HG02623 (cell line): ENCODE measurements at regions not wholly inside any gene's neighbourhood (a gene's known extent, or its start where the extent isn't known, plus 50 kb on each side); places are given as distances from the start of the nearest gene placed in this dataset.
A peak's percentile ranks its signal among the peaks of the same experiment; 100 is the strongest.

Experiments used
- ATAC-seq: cut with Tn5 transposase; IDR thresholded peaks from one replicate; pipeline ENCODE4 v1.9.1; 2021; ENCODE audit warnings: moderate library complexity; ENCODE audit not compliant: unreplicated experiment

DNA sequence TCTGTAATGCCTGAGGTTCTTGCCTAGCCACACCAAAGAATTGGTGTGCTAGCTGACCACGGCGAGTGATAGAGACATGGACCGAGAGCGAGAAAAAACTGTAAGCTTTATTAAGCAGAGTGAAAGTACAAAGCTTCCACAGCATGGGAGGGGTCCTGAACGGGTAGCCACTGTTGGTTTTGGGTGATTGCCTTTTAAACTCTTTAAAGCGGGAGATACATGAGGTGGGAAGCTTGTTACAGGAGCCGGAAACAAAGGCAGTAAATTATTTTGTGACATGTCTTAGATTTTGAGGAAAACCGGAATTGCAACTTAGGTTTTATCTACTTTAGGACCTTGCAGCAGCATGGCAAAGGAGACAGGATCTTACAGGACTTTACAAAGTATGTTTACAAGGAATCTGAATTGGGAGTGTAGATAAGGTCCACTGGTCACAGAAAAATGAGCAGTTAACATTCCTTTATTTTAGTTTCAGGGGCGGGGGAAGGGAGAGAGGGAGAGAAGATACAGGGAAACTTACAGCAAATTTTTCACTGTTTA is 252.7 kb upstream of the MBL2 start:
- ATAC-seq: no peak

DNA sequence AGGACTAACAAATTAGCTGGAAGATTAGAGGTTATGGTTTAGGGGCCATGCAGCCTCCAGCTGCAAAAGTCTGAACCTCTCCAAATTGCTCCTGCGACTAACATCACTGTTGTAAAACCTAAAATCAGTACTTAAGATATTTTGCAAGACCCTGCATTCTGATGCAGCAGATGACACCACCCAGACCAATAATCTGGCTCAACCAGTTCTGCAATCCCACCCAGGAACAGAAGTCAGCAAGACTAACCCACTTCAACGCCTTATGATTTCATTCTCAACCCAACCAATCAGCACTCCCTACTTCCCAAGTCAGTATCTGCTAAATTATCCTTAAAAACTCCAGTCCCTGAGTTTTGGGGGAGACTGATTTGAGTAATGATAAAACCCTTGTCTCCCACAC is 250.8 kb upstream of the MBL2 start:
- no peak for ATAC-seq

DNA sequence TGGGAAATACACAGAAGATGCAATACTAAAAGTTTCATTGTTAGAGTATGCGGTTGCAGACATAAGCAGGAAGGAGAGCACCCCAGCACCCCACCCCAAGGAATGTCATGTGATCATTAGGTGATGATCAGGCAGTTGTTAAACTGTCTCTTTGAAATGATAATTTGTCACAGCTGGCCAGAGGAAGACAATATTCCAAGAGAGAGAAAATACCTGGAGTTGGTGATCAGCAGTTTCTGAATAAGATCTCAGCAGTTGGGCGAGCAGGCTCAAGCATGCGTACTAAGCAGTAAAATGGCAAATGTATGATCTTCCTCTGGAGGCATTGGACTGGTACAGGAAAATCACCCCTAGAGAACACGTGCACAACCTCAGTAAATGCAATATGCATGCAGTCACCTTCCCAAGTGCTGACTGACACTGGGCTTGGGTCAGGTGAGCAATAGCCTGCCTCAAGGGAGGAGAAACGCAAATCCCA is 250.1 kb upstream of the MBL2 start:
- ATAC-seq: no peak

DNA sequence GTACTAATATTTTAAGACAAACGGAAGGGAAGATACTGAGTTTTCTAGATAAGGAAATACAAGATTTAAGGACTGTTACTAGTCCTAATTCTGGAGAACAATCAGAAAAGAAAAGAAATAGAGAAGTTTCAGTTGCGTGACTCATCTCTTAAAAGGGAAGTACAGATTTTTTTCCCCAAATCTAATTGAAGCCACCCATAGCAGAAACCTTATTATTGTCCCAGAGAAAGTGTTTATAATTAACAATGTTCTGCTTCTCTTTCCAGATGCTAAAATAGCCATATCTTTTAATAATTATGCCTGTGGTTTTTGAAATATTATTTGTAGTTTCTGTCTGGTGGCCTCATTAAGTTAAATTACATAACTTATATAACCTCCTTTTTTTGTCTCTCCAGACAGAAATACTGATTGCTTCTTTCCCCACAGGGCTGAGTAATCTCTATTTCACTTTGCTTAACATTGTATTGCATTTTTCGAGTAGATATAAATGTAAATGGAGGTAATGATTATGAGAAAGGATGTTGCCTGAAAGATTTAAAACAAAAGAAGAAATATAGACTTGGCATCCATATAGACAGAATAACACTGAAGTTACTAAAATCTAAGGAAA is 240.7 kb upstream of the MBL2 start:
- ATAC-seq: peak; percentile 57

DNA sequence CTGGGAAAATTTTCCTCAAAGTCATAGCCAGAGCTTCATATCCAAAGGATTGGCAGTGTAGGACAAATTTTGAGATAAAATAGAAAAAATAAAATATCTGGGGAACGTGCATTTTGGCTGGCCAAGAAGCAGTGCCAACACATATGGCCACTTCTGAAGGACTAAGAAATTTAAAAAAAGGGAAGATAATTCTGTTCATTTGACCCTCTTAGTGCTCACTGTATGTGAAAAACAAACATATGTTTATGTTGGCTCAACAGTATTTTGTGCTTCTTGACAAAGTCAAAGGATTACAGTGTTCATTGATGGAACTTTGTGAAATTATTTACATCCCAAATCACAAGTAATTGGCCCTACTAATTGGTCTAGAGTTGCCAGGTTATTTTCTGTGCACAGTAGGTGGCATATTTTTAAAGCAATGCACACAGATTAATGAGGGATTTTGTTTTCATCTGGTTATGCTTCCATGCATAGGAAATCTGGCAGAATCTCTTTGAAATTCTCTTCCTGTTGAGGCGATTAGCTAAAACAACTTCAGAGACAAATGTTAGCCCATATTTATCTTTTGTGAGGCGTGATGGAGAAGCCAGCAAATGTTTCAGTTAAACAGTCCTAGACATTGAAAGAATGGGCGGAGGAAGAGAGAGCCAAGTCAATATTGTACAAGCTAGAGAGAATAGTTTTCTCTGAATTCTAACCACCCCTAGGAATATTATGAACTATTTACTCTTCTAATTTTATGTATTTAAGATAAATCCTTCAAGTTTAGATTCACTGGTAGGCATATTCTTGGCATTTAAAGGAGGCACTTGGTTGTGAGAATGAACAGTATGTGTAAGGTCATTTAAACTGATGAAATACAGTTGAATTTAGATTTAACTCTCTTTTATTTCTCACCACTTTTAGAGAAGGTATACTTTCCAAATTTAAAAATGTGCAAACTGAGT is 237.7 kb upstream of the MBL2 start:
- no peak for ATAC-seq

DNA sequence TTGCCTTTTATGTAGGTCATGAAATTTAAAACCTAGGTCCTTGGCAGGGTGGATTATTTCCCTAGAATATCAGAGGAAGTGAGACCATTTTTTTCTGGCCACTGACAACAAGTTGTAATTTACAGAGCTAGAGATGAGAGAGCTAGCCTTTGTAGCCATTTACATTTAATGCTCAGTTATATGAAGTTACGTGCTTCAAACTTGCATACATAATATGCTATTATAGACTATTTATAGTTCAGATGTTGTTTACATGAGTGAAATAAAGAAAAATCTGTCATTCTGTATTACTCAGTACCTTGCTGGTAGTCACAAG is 234.9 kb upstream of the MBL2 start:
- no peak for ATAC-seq

DNA sequence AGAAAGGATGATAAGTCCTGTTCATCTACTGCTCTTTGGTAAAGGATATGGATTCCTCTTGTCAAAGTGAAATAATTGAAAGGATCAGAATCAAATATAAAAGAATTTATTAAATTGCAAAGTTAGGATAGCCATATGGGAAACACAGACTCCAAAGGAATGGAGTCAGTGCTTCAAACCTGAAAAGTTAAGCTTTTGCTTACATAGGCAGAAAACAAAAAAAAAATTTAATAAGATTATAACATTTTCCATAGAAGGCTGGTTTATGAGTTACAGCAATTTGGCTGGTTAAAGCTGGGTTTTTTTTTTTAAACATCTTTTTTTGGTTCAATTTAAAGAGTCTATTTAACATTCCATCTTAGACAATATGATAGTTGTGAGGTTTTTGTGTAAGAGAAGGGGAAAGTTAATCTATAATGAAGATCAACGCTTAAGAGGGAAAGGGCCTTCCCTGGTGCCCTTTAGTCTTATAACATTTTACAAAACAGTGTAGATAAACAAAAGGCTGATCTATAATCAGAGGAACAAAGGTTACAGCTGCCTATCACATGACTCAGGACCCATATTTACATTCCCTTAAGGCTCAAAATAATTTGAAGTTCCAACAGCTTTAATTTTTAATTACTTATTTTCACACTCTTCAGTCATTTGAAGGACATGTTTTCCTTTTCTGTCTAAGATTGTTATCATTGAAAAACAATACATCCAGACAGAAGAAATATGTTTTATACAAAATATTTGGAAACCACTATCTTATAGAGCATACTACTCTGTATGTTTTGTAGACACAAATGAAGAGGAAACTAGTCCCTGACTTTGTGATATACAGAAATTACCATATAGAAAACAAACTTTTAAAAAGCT is 234.3 kb upstream of the MBL2 start:
- no peak for ATAC-seq

DNA sequence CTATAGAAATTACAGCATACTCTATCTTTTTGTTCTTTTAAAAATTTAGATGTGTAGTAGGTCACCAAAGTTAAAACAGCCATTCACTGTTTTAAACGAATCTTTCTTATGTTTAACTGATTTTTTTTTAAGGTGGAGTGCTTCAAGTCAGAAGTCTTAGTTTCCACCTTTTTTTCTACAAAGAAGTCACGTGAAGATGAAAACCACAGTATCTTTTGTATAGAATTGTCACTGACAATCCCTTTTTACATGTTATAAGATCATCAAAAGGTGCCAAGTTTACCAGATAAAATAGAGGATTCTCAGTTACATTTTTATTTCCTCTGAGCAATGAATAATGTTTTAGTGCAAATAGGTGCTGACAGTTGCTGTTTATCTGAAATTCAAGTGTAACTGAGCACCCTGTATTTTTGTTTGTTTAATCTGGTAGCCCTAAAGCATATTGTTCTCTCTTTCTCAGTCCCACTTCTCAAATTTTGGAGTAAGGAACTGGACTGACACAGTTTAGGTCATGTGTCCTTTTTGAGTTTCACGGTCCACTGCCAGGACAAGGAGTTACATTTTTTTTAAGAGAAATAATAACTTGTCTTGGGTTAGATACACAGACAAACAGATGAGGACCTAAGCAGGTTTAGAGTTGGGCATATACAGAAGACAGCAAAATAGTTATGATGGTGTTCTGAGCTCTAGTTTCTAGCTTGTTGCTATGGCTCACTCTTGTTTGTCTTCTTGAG is 233.2 kb upstream of the MBL2 start:
- ATAC-seq: no peak

DNA sequence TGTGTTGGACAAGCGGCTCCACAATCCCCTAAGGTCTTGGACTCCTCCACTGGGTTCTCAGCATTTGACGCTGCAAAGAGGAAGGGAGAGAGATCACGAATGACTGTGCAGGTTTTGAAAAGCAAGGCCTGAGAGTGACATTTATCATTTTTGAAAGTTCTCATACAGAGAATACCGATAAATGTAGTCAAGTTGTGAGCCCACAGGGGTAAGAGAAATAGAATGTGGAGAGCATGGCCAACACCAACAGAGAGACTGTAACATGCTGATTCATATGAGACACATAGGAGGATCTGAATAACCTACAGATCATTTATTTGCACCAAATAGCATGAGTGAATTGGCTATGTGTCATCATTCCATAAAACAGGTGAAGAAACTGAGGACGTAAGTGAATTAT is 230.5 kb upstream of the MBL2 start:
- no peak for ATAC-seq

DNA sequence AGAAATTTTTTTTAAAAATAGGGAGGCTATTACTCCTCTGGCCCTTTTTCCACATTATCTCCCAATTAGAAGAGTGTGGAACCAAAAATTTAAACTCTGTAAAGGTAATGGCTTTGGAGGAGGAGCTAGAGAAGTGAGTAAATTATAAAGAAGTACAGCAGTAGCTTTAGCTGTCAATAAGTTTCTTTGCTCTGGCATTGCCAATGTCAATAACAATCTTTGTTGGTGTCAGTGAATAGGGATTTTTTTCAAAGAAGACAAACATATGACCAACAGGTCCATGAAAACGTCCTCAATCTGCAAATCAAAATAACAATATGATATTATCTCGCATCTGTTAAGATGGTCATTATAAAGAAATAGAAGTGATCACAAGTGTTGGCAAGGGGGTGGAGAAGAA is 227.1 kb upstream of the MBL2 start:
- no peak for ATAC-seq

DNA sequence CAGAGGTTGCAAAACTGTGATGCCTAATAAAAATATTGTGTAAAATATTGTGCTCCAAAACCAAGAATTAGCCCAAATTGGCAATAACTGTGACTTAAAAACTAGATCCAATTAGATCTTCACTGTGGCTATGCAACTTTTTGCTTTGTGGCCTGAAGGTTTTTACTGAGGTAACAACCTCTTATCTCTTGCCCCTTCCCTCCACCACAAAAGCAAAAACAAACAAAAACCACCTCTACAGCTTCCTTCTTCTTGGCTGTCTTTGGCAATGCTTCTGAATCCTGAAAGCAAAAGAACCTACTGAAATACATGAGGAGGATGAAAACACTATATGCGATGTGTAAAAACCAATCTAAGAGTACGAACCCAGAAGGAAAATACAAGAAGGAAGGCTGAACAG is 226.7 kb upstream of the MBL2 start:
- ATAC-seq: no peak

DNA sequence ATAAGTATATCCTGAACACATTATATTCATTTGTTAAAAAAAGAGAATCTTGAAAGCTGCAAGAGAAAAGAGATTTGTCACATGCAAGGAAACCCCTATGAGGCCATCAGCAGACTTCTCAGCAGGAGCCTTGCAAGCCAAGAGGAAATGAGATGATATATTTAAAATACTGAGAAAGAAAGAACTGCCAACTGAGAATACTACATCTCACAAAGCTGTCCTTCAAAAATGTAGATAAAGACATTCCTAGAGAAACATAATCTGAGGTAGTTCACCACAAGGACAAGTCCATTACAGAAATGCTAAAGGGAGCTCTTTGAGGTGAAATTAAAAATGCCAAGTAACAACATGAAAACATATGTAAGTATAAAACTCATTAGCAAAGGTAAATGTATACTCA is 224.4 kb upstream of the MBL2 start:
- no peak for ATAC-seq

DNA sequence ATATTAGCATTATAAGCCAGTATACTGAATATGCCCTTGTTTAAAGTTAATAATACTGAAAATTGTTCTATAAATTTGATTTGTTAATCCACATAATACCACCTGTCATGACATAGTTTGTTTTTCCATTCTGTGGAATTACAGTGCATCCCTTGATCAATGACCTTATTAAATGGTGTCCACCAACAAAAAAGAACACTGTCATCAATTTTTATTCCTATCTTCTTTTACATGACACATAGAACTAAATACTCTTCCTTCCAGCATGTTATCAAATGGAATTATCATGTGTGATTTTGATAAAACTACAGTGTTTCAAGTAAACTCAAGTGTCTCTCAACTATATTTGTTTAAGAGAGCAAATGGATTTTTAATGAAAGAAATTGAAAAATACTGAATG is 221.8 kb upstream of the MBL2 start:
- no peak for ATAC-seq

DNA sequence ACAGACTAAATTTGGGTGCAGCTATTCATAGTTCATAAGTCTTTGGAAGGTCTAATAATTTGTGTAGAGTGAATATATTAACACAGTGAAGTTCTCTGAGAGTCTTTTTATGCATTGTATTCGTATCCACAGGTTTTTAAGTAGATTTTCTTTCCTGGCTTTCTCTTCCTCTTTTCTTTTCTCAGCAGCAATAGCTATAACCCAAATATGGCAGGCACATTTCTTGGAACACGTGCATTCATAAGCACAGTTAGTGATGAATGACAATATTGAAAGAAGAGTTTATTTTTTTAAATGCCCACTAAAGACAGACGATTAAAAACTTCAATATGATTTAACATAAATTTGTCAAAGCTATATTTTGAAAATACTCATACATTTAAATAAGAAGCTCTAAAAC is 220.5 kb upstream of the MBL2 start:
- no peak for ATAC-seq

DNA sequence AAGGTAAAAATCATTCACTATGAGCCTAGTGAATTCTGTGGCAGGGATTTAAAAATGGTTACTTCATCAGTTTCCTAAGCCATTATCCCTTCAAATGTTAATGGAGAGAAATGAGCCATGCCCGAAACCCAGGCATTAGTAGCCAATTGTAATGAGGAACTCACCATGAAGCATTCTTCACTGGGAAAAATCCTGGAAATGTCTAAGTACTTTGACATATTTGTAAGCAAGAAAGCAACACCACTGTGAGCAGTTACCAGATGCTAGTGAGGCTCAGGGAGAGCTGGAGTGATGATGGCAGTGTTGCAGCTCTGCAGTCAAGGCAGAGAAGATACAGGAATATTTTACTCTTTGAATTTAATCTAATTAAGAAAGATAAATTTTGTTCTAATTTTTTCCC is 220.0 kb upstream of the MBL2 start:
- ATAC-seq: no peak

DNA sequence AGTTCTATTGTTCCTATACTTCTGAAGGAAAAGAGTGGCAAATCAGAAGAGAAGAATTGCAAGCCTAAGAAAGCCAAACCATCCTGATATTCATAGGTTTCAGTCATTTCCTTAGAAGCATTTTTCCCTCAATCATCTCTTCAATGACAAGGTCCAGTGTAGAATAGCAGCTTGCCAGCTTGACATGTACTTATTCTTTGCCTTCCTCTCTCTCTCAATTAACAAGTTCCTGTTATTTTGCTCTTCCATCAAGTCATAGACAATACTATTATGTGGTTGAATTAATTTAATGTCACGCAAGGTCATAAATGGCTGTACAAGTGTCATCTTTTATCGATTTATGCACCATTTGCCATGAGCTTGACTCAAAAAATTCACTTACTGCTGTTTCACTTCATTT is 216.3 kb upstream of the MBL2 start:
- ATAC-seq: no peak

DNA sequence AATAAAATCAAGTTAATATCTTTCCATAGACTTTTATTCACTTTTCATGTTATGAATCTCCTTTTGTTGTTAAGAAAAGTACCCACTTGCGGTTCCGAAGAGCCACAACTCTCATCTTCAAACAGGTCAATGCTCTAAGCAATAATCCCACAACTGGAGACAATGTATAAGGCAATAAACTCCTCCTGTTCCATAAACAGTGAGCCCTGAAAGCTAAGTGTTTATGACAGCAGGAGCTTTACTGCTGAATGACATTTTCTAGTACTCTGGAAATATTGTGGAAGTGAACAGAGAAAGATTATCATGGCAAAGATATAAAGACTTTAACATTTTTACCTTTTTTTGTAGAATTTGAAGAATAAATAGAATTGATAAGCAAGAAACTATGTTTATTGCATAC is 213.5 kb upstream of the MBL2 start:
- no peak for ATAC-seq

DNA sequence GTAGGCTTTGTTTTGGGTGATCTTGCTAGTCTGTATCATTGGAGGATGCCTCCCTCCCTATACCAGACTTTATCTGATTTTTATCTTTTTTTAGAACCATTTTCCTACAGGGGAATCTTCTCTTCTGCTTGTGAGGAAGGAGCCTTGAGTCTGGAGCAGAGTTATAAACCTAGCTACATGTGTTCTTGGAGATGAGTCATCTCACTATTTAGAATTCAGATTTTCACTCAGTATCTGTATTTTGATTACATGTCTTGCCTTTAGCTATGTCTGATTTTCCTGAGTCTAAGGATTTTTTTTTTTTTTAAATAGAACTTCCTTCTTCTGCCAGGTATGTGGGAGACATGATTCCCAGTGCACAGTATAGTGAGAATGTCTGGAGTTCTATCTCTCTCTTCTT is 211.6 kb upstream of the MBL2 start:
- no peak for ATAC-seq

DNA sequence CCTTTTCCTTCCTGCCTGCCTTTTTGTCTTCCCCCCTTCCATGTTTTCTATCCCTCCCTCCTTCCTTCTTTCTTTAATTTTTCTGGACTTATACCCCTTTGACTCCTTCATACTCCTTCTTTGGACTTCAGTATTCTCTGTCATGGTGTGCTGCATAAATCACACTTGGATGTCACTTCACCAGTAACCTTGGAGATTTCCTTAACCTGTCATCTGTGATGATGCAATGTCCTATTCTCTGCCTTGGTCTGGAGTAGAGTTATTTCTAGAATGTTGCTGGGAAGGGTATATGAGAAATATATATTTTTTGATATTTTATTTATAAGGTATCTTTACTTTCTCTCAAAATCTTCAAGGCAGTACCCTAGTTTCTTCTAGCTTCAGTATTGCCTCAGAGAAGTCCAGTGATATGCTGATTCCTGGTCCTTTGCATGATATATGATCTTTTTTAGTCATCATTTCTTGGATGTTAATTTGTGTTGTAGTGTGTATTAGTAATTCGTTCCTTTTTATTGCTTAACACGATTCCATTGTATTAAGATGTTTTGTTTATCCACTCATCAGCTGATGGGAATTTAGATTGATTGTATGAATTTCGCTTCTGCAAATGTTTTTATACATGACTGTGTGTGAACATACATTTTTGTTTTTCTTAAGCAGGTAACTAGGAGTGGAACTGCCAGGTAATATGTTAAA is 206.9 kb upstream of the MBL2 start:
- no peak for ATAC-seq

DNA sequence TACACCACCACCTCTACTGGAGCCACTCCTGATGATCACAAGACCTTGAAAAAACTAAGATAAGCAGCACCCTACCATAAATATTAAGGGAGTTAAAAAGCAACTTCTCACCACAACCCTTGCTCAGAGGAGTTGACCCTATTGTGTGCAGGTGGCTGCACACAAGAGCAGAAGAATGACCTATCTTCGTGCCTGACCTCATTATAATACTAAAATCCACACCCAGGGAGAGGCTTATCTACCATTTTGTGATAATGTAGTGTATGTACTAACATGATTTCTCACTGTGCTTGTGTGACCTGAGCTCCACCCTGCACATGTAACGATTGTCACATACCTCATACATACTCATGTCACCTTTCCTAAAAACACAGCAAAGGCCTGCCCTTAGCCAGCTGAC is 205.0 kb upstream of the MBL2 start:
- no peak for ATAC-seq
